HG03439 (cell line): ENCODE measurements at regions not wholly inside any gene's neighbourhood (a gene's known extent, or its start where the extent isn't known, plus 50 kb on each side); places are given as distances from the start of the nearest gene placed in this dataset.

ENCODE experiments used
- ATAC-seq: cut with Tn5 transposase; IDR thresholded peaks from one replicate; pipeline ENCODE4 v1.9.1; 2021; ENCODE audit warnings: mild to moderate bottlenecking, moderate library complexity; ENCODE audit not compliant: unreplicated experiment

GRCh38 chr18:78169174-78169864, 810.3 kb upstream of the SALL3 start:
- no peak for ATAC-seq

- ATAC-seq, result no peak
Measured at GRCh38 chr18:78171954-78172353, 807.7 kb upstream of the SALL3 start.

DNA sequence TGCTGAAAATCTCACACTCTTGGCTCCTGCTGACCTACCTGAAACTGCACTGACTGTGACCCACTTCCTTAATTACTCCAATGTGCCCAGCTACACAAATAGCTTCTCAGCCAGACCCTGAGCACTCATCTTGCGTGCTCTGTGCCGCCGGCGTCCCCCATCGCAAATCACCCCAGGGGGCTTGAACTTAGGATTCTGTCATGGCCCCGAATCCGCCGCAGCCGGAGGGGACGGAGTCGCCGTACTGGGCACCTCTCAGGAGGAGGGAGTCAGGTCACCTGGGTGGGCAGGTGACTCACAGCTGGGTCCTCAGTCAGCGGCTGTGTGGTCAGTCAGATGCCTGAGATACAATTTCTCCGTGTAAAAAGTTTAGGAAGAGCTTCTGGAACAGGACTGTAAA, 804.9 kb upstream of the SALL3 start:
- ATAC-seq, result no peak

GRCh38 chr18:78178812-78179211, 800.8 kb upstream of the SALL3 start:
- no peak for ATAC-seq

- ATAC-seq, result no peak
Measured at GRCh38 chr18:78180741-78181140, 798.9 kb upstream of the SALL3 start.

- ATAC-seq, result no peak
Measured at GRCh38 chr18:78183815-78184214, 795.8 kb upstream of the SALL3 start.

DNA sequence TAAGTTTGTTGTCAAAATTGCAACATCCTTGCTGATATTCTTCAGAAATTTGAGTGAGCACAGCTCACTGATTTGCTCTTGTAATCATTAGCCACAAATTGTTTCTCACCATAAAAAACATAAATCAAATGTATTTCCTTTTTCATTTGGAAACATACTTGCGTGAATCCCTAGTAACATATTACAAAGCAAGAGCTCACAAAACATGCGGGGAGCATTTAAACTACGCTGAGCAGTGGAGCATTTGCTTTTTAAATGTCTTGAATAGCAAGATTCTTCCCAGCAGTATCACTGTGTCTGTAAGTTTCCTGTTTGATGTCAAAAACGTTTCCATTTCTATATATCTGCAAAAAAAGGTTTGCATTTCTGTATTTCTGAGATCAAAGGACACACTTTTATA, 788.3 kb upstream of the SALL3 start:
- ATAC-seq, result no peak

DNA sequence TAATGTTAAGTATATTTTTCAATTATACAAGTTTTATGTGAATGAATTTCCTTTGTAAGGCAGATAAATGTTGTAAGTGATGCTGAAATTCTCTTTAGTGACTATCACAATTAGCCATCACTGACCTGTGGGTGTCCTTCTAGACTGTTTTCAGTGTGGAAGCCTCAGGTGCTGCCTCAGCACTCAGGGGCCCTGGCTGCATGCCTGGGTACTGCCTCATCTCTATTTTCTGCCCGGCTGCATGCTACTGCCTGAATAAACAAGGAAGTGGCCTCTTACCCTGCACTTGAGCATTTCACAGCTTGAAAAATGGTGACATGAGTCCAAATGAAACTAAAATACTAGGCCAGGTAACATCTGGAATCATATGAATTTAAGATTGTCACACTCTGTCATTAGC, 787.6 kb upstream of the SALL3 start:
- no peak for ATAC-seq

GRCh38 chr18:78196280-78196679, 783.3 kb upstream of the SALL3 start:
- no peak for ATAC-seq

DNA sequence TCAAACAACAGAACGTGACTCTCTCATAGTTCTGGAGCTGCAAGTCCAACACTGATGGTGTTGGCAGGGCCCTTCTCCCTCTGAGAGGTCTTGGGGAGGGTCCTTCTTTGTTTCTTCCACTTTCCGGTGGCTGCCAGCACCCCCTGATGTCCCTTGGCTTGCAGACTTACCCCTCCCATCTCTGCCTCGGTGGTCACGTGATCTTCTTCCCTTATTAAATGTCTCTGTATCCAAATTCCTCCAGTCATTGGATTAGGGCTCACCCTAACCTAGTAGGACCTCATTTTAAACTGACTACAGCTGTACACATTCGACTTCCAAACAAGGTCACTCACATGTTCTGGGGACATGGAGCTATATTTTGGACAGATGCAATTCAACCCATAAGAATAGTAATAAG, 780.6 kb upstream of the SALL3 start:
- ATAC-seq, result no peak

- ATAC-seq, result no peak
Measured at GRCh38 chr18:78199611-78200010, 780.0 kb upstream of the SALL3 start.

GRCh38 chr18:78207942-78208341, 771.7 kb upstream of the SALL3 start:
- no peak for ATAC-seq

DNA sequence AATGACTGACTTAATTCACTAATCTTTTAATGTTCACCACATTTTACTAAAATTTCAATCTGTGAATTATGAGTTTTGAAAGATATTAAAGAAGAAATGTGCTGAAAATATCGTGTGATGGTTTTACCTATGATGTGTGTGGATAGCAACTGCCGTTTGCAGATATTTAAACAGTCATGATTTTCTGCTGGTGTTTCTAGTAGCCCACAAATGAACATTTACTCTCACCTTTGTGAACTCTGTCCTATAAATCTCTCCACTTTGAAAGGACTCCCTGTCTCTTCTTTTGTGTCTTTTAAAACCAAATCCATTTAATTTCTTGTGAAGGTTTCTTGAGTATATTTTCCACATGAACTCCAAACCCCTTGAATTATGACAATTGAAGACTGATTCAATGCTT, 771.2 kb upstream of the SALL3 start:
- no peak for ATAC-seq

DNA sequence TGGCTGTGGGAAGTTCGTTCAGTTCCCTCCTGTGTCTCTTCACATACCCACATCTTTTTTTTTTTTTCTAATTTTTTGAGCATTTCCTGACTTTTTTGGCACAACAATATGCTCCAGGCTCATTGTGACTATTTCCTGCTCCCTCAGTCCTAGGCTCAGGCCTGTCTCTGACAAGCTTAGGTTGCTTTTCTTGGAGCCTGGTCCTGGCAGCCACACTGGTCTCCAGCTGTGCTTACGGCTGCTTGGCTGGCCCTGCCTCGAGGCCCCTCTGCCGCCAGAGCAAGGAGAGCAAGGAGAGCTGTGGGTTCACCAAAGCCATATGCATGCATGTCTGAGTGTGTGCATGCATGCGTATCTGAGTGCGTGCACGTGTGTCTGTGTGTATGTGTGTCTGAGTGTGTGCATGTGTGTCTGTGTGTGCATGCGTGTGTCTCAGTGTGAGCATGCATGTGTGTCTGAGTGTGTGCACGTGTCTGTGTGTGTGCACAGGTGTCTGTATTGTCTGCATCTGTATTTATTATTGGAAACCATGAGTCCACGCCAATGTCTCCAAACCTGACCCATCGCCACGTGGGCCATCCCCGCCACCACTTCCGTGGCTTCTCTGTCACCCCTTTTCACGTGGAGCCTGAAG, 766.1 kb upstream of the SALL3 start:
- ATAC-seq, result no peak

DNA sequence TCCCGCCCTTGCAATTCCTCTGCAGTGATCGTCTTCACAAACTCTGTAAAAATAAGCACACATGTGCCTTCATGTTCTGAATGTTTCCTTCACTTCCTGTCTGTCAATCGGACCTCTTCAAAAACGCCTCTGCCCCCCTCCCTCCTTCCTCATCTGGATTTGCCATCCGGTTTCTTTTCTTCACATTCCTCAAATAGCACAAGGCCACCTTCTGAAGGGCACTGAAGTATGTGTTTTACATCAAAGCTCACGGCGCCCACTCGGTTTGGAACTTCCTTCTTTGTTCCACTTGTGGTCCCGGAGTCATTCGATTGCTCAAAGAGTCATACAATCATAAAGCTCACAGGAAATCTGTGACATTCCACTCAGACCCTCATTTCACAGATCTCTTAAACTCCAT, 758.1 kb upstream of the SALL3 start:
- ATAC-seq, result no peak

GRCh38 chr18:78228974-78229373, 750.6 kb upstream of the SALL3 start:
- ATAC-seq, result no peak

DNA sequence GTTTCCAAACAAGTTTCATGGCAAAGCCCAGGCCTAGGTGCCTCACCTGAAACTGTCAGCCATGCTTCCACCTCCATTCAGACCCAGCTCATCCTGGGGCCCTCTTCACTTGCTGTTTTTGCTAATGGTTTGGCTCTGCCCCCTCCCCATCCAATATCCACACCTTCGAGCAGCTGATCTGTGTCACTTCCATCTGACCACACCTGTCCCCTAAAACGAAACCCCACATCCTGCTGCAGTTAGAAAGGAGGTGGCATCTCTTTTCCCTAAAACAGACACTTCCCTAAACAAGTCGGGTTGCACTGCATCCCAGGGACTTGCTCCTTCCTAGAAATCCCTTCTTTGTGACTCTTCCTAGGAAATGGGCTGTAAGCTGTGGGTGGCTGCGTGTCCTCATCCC, 748.7 kb upstream of the SALL3 start:
- no peak for ATAC-seq

DNA sequence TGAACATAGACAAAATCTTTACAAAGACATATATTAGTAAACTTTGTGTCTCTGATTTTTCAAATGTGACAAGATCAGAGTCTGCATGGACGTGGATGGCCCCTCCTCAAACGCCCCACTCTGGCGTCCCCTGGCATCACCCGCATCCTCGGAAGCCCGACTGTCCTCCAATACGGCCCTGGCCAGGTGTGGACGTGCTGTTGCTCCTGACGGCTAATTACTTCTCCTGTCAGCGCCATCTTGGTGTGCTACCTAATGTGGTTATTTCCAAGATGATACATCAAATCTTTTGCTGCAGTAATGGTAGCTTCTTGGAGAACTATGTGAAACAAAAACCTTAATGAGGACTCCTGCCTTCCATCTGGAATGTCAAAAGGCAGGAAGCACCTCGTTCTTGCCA, 747.4 kb upstream of the SALL3 start:
- ATAC-seq, result no peak

DNA sequence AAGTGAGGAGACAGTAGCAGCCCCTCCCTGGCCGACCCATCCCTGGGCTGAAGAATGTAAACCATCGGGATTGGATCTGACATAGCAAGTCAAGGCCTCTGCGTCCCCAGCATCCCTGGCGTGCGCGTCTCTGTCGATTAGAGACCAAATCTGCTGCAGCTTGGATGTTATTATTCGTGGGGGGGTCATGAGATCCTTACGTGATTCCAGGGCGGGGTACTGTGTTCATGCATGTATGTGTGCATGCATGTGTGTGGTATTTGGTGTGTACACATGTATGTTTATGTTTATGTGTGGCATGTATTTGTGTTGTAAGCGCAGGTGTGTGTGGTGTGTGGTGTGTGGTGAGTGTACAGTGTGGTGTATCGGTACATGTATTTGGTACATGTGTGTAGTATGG, 741.8 kb upstream of the SALL3 start:
- no peak for ATAC-seq

- no peak for ATAC-seq
Measured at GRCh38 chr18:78238404-78239089, 741.1 kb upstream of the SALL3 start.

- no peak for ATAC-seq
Measured at GRCh38 chr18:78239090-78239457, 740.5 kb upstream of the SALL3 start.

GRCh38 chr18:78240101-78240500, 739.5 kb upstream of the SALL3 start:
- no peak for ATAC-seq
